ENCODE measurements at regions not wholly inside any gene's neighbourhood (a gene's known extent, or its start where the extent isn't known, plus 50 kb on each side); places are given as distances from the start of the nearest gene placed in this dataset.
"Not testable (repeated sequence)": the region's sequence is repeated elsewhere in the genome, so short reads cannot be mapped to it uniquely, and the experiment has no call there.

DNA sequence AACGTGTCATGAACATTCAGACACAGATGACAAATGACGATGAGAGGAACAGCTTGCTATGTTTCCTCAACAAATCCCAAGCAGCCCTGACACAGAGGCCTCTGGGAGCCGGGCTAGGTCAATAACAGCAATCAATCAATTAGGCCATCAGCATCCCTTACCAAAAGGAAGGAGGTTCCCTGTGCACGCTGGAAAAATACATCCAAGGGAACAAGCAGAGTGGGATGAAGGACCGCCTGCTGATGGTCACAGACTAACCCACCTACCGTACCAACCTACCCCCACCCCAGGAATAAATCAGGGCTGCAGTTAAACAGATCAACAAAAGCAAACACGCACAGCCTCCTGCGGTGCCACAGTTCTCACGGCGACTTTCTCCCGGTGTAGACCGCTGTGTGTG, 265.1 kb upstream of the SFSWAP start:
- no peak overlapping the region for H3K27ac ChIP-seq
- TF ChIP-seq, protein P1, sequence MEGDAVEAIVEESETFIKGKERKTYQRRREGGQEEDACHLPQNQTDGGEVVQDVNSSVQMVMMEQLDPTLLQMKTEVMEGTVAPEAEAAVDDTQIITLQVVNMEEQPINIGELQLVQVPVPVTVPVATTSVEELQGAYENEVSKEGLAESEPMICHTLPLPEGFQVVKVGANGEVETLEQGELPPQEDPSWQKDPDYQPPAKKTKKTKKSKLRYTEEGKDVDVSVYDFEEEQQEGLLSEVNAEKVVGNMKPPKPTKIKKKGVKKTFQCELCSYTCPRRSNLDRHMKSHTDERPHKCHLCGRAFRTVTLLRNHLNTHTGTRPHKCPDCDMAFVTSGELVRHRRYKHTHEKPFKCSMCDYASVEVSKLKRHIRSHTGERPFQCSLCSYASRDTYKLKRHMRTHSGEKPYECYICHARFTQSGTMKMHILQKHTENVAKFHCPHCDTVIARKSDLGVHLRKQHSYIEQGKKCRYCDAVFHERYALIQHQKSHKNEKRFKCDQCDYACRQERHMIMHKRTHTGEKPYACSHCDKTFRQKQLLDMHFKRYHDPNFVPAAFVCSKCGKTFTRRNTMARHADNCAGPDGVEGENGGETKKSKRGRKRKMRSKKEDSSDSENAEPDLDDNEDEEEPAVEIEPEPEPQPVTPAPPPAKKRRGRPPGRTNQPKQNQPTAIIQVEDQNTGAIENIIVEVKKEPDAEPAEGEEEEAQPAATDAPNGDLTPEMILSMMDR (conservative IDR thresholded peaks at IDR 0.05): no peak
- no peak for TF ChIP-seq ZFX (IDR thresholded peaks at IDR 0.05)

DNA sequence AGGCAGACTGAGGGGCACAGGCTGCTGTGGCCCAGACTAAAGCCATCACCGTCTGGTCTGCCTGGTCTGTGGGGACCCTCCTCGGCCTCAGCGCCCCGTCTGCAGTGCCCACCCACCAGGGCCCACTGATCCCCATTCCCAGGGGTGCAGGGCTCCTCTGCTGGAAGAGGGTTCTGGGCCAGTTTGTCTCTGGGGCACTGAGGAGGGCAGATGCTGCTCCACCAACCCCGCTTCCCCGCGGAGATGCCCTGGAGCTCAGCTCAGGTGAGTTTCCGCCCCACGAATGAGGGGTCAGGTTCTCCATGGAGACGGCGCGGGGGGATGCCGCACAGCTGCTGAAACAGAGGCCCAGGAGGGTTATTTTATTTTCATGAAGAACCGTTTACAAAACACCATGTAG, 263.3 kb upstream of the SFSWAP start:
- not testable (repeated sequence) for H3K27ac ChIP-seq

DNA sequence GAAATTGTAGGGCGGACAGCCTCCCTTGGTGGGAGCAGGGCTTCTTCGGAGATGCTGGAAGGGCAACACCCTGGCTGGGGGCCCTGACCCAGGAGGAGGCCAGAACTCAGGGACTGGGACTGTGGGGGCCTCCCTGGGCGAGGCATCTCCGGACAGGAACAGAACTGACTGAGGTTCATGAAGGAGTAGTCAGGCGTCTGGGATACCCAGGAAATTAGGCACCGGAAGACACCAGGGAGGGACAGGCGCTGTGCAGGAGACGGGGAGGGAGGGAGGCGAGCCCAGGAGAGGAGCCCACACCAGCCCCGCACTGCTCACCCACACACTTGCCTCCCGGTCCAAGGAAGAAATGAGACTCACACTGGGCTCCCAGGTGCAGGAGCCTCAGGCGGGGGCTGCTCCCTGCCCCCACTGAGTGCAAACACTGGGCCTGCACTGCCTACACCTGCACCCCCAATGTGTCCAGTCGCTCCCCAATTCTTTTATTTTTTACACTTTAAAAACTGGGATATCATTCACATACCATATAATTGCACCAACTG, 262.6 kb upstream of the SFSWAP start:
- no peak for TF ChIP-seq ZFX (IDR thresholded peaks at IDR 0.05)
- TF ChIP-seq, protein P1 (conservative IDR thresholded peaks at IDR 0.05): no peak
- H3K27ac ChIP-seq: no peak overlapping the region

DNA sequence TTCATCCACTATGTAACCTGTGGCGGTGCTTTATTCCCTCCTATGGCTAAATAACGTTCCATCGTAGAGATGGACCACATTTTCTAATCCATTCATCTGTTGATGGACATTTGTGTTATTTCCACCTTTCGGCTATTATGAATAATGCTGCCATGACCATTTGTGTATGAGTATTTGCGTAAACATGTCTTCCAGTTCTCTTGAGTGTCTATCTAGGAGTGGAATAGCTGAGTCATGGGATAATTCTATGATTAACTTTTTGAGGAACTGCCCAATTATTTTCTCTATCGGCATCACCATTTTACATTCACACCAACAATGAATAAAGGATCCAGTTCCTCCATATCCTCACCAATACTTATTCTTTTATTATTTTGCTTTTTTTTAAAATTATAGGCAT, 261.9 kb upstream of the SFSWAP start:
- H3K27ac ChIP-seq: no peak overlapping the region
- TF ChIP-seq, protein P1 (conservative IDR thresholded peaks at IDR 0.05): no peak
- TF ChIP-seq ZFX (IDR thresholded peaks at IDR 0.05): no peak

DNA sequence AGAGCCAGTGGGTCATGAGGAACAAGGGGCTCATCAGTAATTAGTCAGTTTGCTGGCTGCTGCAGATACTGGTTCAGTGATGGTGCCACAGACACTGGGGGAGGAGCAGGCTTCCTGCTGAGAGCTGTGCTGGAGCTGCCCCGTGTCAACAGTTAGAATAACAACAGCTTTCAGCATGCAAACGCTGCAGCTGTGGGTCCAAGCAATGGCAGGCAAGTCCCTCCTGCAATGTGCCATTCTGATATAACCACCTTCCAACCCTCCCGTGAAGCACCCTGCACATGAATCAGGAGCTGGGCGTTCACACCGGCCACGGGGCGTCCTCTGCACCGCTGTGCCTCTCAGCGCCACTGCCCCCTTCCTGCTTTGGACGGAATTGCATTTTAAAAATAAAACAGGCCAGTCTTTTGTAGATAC, 258.4 kb upstream of the SFSWAP start:
- TF ChIP-seq ZFX (IDR thresholded peaks at IDR 0.05): no peak
- TF ChIP-seq, protein P1 (conservative IDR thresholded peaks at IDR 0.05): peak; percentile 59
- H3K27ac ChIP-seq: no peak overlapping the region

DNA sequence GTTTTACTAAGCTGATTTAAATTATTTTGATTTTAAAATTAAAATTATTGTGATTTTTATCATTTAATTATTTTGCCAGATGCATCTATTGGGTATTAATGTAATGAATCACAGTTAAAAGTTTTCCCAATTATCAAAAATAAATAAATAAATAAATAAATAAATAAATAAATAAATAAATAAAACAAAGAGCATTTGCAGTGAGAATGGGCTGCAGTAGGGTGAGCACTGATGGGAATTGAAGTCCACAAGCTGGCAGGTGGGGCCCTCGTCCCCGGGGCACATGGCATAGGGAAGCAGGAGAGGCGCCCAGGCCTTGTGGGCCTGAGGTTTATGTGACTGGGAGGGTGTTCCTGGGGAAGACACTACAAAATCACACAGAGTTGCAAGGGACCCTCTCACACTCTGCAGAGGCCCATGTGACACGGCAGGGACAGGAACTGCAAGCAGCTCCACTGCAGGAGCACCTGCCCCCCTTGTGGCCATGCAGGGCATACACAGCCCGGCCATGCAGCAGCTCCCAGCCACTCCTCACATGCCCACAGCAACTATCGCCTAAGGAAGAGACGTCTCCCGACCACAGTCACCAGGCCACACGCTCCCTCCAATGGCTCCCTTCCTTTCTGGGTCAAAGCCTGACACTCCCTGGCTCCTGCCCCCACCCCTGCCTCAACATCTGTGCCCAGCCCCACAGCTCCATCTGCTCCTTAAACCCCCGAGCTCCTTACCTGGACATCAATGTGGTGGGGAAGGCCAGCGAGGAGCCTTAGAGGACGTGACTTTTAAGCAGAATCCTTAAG, 256.3 kb upstream of the SFSWAP start:
- peak overlapping the region; percentile 97 for H3K27ac ChIP-seq
- TF ChIP-seq ZFX (IDR thresholded peaks at IDR 0.05): no peak
- TF ChIP-seq, protein P1 (conservative IDR thresholded peaks at IDR 0.05): peak; percentile 68

DNA sequence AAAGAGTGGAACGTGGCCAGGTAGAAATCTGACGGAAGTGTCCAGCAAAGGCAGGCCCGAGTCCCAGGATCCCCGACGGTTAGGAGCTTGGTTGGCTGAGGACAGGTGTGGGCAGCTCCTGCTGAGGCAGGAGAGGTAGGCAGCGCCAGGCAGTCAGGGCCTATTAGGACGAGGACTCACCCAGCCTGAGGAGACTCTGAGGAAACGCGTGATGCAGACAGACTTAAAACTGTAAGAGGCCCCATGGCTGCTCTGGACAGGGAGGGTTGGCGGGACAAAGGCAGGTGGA, 255.7 kb upstream of the SFSWAP start:
- peak overlapping the region; percentile 97 for H3K27ac ChIP-seq
- TF ChIP-seq ZFX (IDR thresholded peaks at IDR 0.05): no peak
- TF ChIP-seq, protein P1 (conservative IDR thresholded peaks at IDR 0.05): no peak

DNA sequence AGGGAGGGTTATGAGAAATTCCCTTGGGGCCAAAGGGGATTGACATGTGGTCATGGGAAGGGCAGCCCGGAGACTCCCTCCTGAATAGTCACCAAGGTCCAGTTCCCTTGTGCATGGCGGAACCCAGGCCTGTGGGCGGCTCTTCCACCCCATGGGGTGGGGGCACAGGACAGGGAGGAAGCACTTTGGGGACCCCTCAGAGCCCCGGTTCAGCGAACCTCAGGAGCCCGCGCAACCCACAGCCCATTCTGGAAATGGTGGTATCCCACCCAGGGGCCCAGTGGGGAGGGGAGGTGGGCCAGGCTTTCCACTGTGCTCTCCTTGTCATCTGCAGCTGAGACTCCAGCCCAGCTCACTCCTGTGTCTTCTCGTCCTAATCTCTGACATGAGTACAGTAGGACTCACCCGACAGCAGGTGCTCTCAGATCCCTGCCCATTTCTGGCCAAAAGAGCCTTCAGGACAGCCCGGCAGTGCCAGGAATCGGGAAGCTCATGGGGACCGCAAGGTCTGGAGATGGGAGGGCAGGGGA, 255.2 kb upstream of the SFSWAP start:
- TF ChIP-seq ZFX (IDR thresholded peaks at IDR 0.05): no peak
- TF ChIP-seq, protein P1 (conservative IDR thresholded peaks at IDR 0.05): no peak
- peak overlapping the region; percentile 97 for H3K27ac ChIP-seq
